H1 (cell line): ENCODE measurements at regions not wholly inside any gene's neighbourhood (a gene's known extent, or its start where the extent isn't known, plus 50 kb on each side); places are given as distances from the start of the nearest gene placed in this dataset.
"Not testable (repeated sequence)": the region's sequence is repeated elsewhere in the genome, so short reads cannot be mapped to it uniquely, and the experiment has no call there.

Experiments used
- CTCF ChIA-PET: fragments of 300-600 bp; sonication (Branson Sonifier 250); formaldehyde crosslinking; loops from one replicate; lab custom pipeline; 2021; ENCODE audit not compliant: partially characterized antibody; lab: Charles Lee
- POLR2A ChIA-PET: fragments of 300-600 bp; sonication (Branson Sonifier 250); formaldehyde crosslinking; loops from one replicate; lab custom pipeline; 2021; ENCODE audit warnings: inconsistent platforms; ENCODE audit not compliant: partially characterized antibody; lab: Charles Lee
- DNase-seq, 2 experiments: peaks; one replicate each; pipeline versions ENCODE4 v3.0.0 to v3.0.0-alpha.2; 2010 to 2022; ENCODE audit warnings: low spot score in 2 of 2, low read depth in 1 of 2, mixed read lengths in 1 of 2
- FAIRE-seq: peaks from 2 replicates; lab custom pipeline; 2011; peaks lifted over from hg19 to GRCh38; lab: Jason Lieb, UNC
- H2AFZ ChIP-seq: 2 replicates; pipeline ENCODE4 v1.8.1; 2012; ENCODE audit warnings: low read length, inconsistent platforms
- H2AK5ac ChIP-seq: 2 replicates; pipeline ENCODE4 v1.6.1; 2013; ENCODE audit warnings: low read depth, low read length
- H2BK120ac ChIP-seq: replicated peaks from 2 replicates; pipeline ENCODE3; 2013; ENCODE audit warnings: low read depth, low read length, inconsistent platforms
- H2BK12ac ChIP-seq: 2 replicates; pipeline ENCODE4 v1.6.1; 2013; ENCODE audit warnings: low read depth, low read length
- H2BK15ac ChIP-seq: 2 replicates; pipeline ENCODE4 v1.6.1; 2013; ENCODE audit warnings: low read length
- H2BK20ac ChIP-seq: 2 replicates; pipeline ENCODE4 v1.6.1; 2013; ENCODE audit warnings: low read length
- H2BK5ac ChIP-seq: 2 replicates; pipeline ENCODE4 v1.6.1; 2013; ENCODE audit warnings: low read depth, low read length
- H3K14ac ChIP-seq: 2 replicates; pipeline ENCODE4 v1.6.1; 2013; ENCODE audit warnings: inconsistent platforms; ENCODE audit not compliant: insufficient read length
- H3K18ac ChIP-seq: 2 replicates; pipeline ENCODE4 v1.6.1; 2013; ENCODE audit warnings: low read length; ENCODE audit errors: extremely low read depth
- H3K23ac ChIP-seq: 2 replicates; pipeline ENCODE4 v1.6.1; 2013; ENCODE audit warnings: inconsistent platforms; ENCODE audit not compliant: insufficient read length
- H3K23me2 ChIP-seq: 2 replicates; pipeline ENCODE4 v1.6.1; 2013; ENCODE audit warnings: low read depth, low read length
- H3K27ac ChIP-seq: 2 replicates; pipeline ENCODE4 v1.6.1; 2011; ENCODE audit warnings: low read depth, low read length, inconsistent platforms
- H3K27me3 ChIP-seq, 4 experiments: replicated peaks in 1 of 4; 1 replicate in 1 of 4; 2 replicates in 3 of 4; pipeline versions ENCODE4 v1.6.1 to v1.8.1; 2011 to 2013; ENCODE audit warnings: low read length in 3 of 4, mild to moderate bottlenecking in 3 of 4, inconsistent platforms in 2 of 4, mixed read lengths in 2 of 4, moderate library complexity in 1 of 4; ENCODE audit not compliant: control insufficient read depth in 3 of 4, insufficient read depth in 3 of 4; ENCODE audit errors: extremely low read depth in 1 of 4
- H3K36me3 ChIP-seq, 4 experiments: 2 replicates each; pipeline versions ENCODE4 v1.6.1 to v1.8.1; 2011 to 2013; ENCODE audit warnings: mild to moderate bottlenecking in 4 of 4, low read length in 3 of 4, moderate library complexity in 2 of 4, control low read depth in 1 of 4, inconsistent platforms in 1 of 4; ENCODE audit not compliant: insufficient read depth in 4 of 4, control insufficient read depth in 2 of 4
- H3K4ac ChIP-seq: replicated peaks from 2 replicates; pipeline ENCODE3; 2013; ENCODE audit warnings: low read length, low read depth, mixed read lengths, inconsistent platforms; ENCODE audit not compliant: insufficient read length
- H3K4me1 ChIP-seq, 4 experiments: replicated peaks in 1 of 4; 1 replicate in 1 of 4; 2 replicates in 3 of 4; pipeline versions ENCODE4 v1.6.1 to v1.8.1; 2011 to 2013; ENCODE audit warnings: low read length in 3 of 4, inconsistent platforms in 2 of 4, mixed read lengths in 1 of 4; ENCODE audit not compliant: insufficient read depth in 4 of 4, control insufficient read depth in 3 of 4
- H3K4me2 ChIP-seq, 2 experiments: 2 replicates each; pipeline versions ENCODE4 v1.6.1 to v1.8.1; 2011 to 2013; ENCODE audit warnings: low read depth in 2 of 2, low read length in 2 of 2, control low read depth in 1 of 2, inconsistent platforms in 1 of 2, mild to moderate bottlenecking in 1 of 2; ENCODE audit not compliant: insufficient read depth in 1 of 2
- H3K4me3 ChIP-seq, 4 experiments: fragments of 200-600, 300-600 bp in 1 of 4; sonication (generic), shearing (Covaris generic), sonication (Bioruptor Twin) in 1 of 4; 2 replicates each; pipeline versions ENCODE4 v1.5.1 to v1.8.1; 2011 to 2016; ENCODE audit warnings: low read length in 4 of 4, low read depth in 3 of 4, control low read depth in 2 of 4, inconsistent platforms in 2 of 4, mild to moderate bottlenecking in 2 of 4, mixed read lengths in 1 of 4, moderate library complexity in 1 of 4; ENCODE audit not compliant: insufficient read depth in 2 of 4; ENCODE audit errors: extremely low read depth in 1 of 4
- H3K56ac ChIP-seq: replicated peaks from 2 replicates; pipeline ENCODE3; 2013; ENCODE audit warnings: low read depth, mild to moderate bottlenecking, mixed read lengths, low read length, inconsistent platforms; ENCODE audit not compliant: insufficient read length
- H3K79me1 ChIP-seq: 2 replicates; pipeline ENCODE4 v1.6.1; 2013; ENCODE audit warnings: low read depth, low read length, control low read depth
- H3K79me2 ChIP-seq, 2 experiments: 2 replicates each; pipeline versions ENCODE4 v1.6.1 to v1.8.1; 2012 to 2013; ENCODE audit warnings: low read length in 2 of 2, mild to moderate bottlenecking in 2 of 2, inconsistent platforms in 1 of 2; ENCODE audit not compliant: insufficient read depth in 2 of 2, control insufficient read depth in 1 of 2
- H3K9ac ChIP-seq, 4 experiments: replicated peaks in 1 of 4; 1 replicate in 1 of 4; 2 replicates in 3 of 4; pipeline versions ENCODE4 v1.6.1 to v1.8.1; 2011 to 2013; ENCODE audit warnings: low read depth in 3 of 4, low read length in 3 of 4, control low read depth in 2 of 4, mild to moderate bottlenecking in 2 of 4, moderate library complexity in 2 of 4, inconsistent platforms in 1 of 4; ENCODE audit errors: extremely low read depth in 1 of 4
- H3K9me3 ChIP-seq, 2 experiments: 2 replicates each; pipeline versions ENCODE4 v1.6.1 to v1.8.1; 2012 to 2013; ENCODE audit warnings: mild to moderate bottlenecking in 2 of 2, moderate library complexity in 2 of 2, control low read depth in 1 of 2, inconsistent platforms in 1 of 2, low read depth in 1 of 2, low read length in 1 of 2, mixed read lengths in 1 of 2; ENCODE audit not compliant: insufficient read depth in 2 of 2
- H4K20me1 ChIP-seq, 2 experiments: replicated peaks in 1 of 2; 2 replicates each; pipeline versions ENCODE3 to v1.8.1; 2011 to 2013; ENCODE audit warnings: inconsistent platforms in 2 of 2, low read length in 2 of 2, mild to moderate bottlenecking in 1 of 2; ENCODE audit not compliant: insufficient read depth in 2 of 2, control insufficient read depth in 1 of 2
- H4K5ac ChIP-seq: 2 replicates; pipeline ENCODE4 v1.6.1; 2013; ENCODE audit warnings: low read length, low read depth, mixed read lengths, inconsistent platforms; ENCODE audit not compliant: insufficient read length
- H4K8ac ChIP-seq: 2 replicates; pipeline ENCODE4 v1.8.0; 2013; ENCODE audit warnings: mild to moderate bottlenecking, moderate library complexity, low read length, inconsistent platforms; ENCODE audit not compliant: insufficient read depth; ENCODE audit errors: extremely low read depth
- H4K91ac ChIP-seq: replicated peaks from 2 replicates; pipeline ENCODE3; 2013; ENCODE audit warnings: low read length, mixed read lengths, inconsistent platforms; ENCODE audit not compliant: insufficient read length
- HDAC2 ChIP-seq, 2 experiments: fragments of 300-600 bp in 1 of 2; sonication (generic) in 1 of 2; IDR thresholded peaks; 2 replicates each; pipeline ENCODE4 v1.6.1; 2011 to 2012; ENCODE audit warnings: low read depth in 2 of 2, low read length in 2 of 2, mild to moderate bottlenecking in 2 of 2, moderate library complexity in 2 of 2, borderline replicate concordance in 1 of 2, inconsistent platforms in 1 of 2
- WGBS, 2 experiments: shearing (Covaris generic) in 1 of 2; methylation state at CpG; one replicate each; pipeline versions ENCODE4 v1.1.6 to v1.1.7; 2013 to 2015; ENCODE audit warnings: low lambda C conversion rate in 2 of 2, mixed read lengths in 2 of 2, inconsistent platforms in 1 of 2, low coverage in 1 of 2, missing lambda C conversion rate in 1 of 2; ENCODE audit not compliant: insufficient replicate concordance in 2 of 2, insufficient coverage in 1 of 2, insufficient read length in 1 of 2; ENCODE audit errors: extremely low coverage in 1 of 2, missing lambda C conversion rate in 1 of 2; 5-methylcytosine and 5-hydroxymethylcytosine counted together

GRCh38 chr7:108920490-108920889, 350.8 kb downstream of the DNAJB9 start (continued):
- no peak for TF ChIP-seq HDAC2 (IDR thresholded peaks at IDR 0.05; ENCODE audit: borderline replicate concordance in 1 of 2, low read depth in 2 of 2, low read length in 2 of 2)

GRCh38 chr7:108943048-108943447, 373.4 kb downstream of the DNAJB9 start:
- H3K79me2 ChIP-seq, H3K4me3 ChIP-seq, H3K36me3 ChIP-seq, H3K27me3 ChIP-seq, H4K5ac ChIP-seq, H3K23me2 ChIP-seq, H2BK5ac ChIP-seq, CTCF ChIA-PET, H2AK5ac ChIP-seq, H3K4me1 ChIP-seq, H3K79me1 ChIP-seq, H3K14ac ChIP-seq, H3K4me2 ChIP-seq, H3K56ac ChIP-seq, H3K4ac ChIP-seq, H4K91ac ChIP-seq, H4K8ac ChIP-seq, H3K23ac ChIP-seq, H2BK15ac ChIP-seq, H3K27ac ChIP-seq, POLR2A ChIA-PET, H2AFZ ChIP-seq, H2BK12ac ChIP-seq, H3K9ac ChIP-seq, H4K20me1 ChIP-seq, H2BK20ac ChIP-seq, H2BK120ac ChIP-seq, DNase-seq, H3K18ac ChIP-seq, FAIRE-seq: not testable (repeated sequence)
- peaks cover 8 to 14% of the 10 kb centered on the region in 2 experiments for H3K9me3 ChIP-seq
- 91% methylated on average over 13 of the region's 14 CpGs; no CpG with 5 or more reads in 1 of the 2 experiments for WGBS, 2 experiments
